ENCODE measurements at regions not wholly inside any gene's neighbourhood (a gene's known extent, or its start where the extent isn't known, plus 50 kb on each side); places are given as distances from the start of the nearest gene placed in this dataset.

DNA sequence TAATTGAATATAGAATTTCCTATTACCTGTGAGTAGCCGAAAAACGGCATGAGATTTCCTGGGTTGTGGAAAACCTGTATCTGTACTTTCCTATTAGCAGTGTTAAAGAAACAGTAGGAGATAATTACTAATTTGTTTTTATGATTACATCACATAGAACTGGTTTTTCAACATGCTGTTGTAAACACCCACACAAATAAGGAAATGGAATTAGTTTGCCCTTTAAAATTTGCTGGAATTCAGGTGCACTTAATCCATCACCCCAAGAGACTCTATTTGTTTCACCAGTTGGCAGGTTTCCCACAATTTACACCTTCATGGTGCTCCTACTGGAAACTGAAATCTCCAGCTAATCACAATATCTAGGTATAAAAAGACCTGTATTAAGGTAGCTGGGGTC, 274.1 kb upstream of the SLC8A1 start:
- TF ChIP-seq CTCF (IDR thresholded peaks at IDR 0.05; ENCODE audit: poor library complexity, severe bottlenecking) = no peak
- DNase-seq (ENCODE audit: low spot score) (no peak), ATAC-seq (ENCODE audit: low read depth) (no peak)
- H3K4me1 ChIP-seq (ENCODE audit: insufficient read depth, poor library complexity, severe bottlenecking) = peaks cover 1% of the 10 kb centered on the region
- no peak overlapping the region for H3K4me3 ChIP-seq (ENCODE audit: severe bottlenecking)
- H3K9me3 ChIP-seq (ENCODE audit: severe bottlenecking) = no peaks in the 10 kb centered on the region
- H3K27ac ChIP-seq (ENCODE audit: poor library complexity, severe bottlenecking) = no peak overlapping the region
- peaks cover 4% of the 10 kb centered on the region for H3K27me3 ChIP-seq (ENCODE audit: insufficient read depth, poor library complexity, severe bottlenecking)
- no peaks in the 10 kb centered on the region for H3K36me3 ChIP-seq (ENCODE audit: low read depth)

DNA sequence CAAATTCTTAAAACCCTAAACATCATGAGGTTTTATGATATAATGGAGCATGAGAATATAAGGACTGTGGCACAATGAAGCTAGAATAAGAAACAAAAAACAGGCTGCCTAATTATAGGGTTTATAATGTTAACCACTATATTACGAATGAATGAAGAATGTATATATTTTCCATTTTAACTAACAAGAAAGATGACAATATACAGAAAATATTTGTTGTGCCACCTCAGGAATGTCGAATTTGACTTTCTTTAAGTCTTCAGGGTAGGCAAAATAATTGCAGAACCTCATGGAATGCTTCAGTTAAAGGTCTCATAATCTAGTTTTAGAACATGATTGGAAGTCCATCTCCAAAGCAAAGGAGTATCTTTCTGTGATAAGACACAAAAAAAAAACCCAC, 282.9 kb upstream of the SLC8A1 start:
- Histone ChIP-seq H3K4me1 (ENCODE audit: insufficient read depth, poor library complexity, severe bottlenecking) (peaks cover 7% of the 10 kb centered on the region), H3K9me3 (ENCODE audit: severe bottlenecking) (no peaks in the 10 kb centered on the region), H3K4me3 (ENCODE audit: severe bottlenecking) (no peak overlapping the region), H3K36me3 (ENCODE audit: low read depth) (no peaks in the 10 kb centered on the region), H3K27me3 (ENCODE audit: insufficient read depth, poor library complexity, severe bottlenecking) (no peaks in the 10 kb centered on the region), H3K27ac (ENCODE audit: poor library complexity, severe bottlenecking) (no peak overlapping the region)
- DNase-seq (ENCODE audit: low spot score) (no peak), ATAC-seq (ENCODE audit: low read depth) (peak; percentile 36; the same call in 2 of the 3 replicates)
- no peak for TF ChIP-seq CTCF (IDR thresholded peaks at IDR 0.05; ENCODE audit: poor library complexity, severe bottlenecking)

DNA sequence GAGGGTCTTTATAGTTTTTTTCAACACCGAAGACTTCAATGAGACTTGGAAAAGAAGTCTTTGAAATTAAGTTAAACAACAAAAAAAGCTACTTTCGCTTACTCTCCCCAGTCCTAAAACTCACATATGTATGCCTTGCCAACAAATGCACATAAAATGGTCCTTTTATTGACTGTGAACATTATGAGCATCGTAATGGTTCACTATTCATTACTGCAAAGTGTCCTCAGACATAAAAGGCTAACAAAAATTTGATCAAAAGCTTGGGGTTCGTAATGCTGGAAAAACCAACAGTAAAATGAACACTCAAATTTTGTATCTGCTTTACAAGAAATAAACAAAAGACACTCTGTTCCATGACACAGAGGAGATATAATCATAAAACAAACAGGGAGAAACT, 285.3 kb upstream of the SLC8A1 start:
- ATAC-seq (ENCODE audit: low read depth) (no peak), DNase-seq (ENCODE audit: low spot score) (no peak)
- no peak overlapping the region for H3K4me3 ChIP-seq (ENCODE audit: severe bottlenecking)
- H3K27ac ChIP-seq (ENCODE audit: poor library complexity, severe bottlenecking) = no peak overlapping the region
- no peaks in the 10 kb centered on the region for H3K27me3 ChIP-seq (ENCODE audit: insufficient read depth, poor library complexity, severe bottlenecking)
- H3K9me3 ChIP-seq (ENCODE audit: severe bottlenecking) = no peaks in the 10 kb centered on the region
- no peak for TF ChIP-seq CTCF (IDR thresholded peaks at IDR 0.05; ENCODE audit: poor library complexity, severe bottlenecking)
- no peaks in the 10 kb centered on the region for H3K36me3 ChIP-seq (ENCODE audit: low read depth)
- H3K4me1 ChIP-seq (ENCODE audit: insufficient read depth, poor library complexity, severe bottlenecking) = peaks cover 9% of the 10 kb centered on the region

- Histone ChIP-seq H3K27ac (ENCODE audit: poor library complexity, severe bottlenecking) (no peak overlapping the region), H3K4me3 (ENCODE audit: severe bottlenecking) (no peak overlapping the region), H3K4me1 (ENCODE audit: insufficient read depth, poor library complexity, severe bottlenecking) (peaks cover 2% of the 10 kb centered on the region), H3K27me3 (ENCODE audit: insufficient read depth, poor library complexity, severe bottlenecking) (no peaks in the 10 kb centered on the region), H3K36me3 (ENCODE audit: low read depth) (no peaks in the 10 kb centered on the region), H3K9me3 (ENCODE audit: severe bottlenecking) (no peaks in the 10 kb centered on the region)
- no peak for ATAC-seq (ENCODE audit: low read depth)
- no peak for TF ChIP-seq CTCF (IDR thresholded peaks at IDR 0.05; ENCODE audit: poor library complexity, severe bottlenecking)
- no peak for DNase-seq (ENCODE audit: low spot score)
Measured at GRCh38 chr2:40740419-40740818, 288.5 kb upstream of the SLC8A1 start.

DNA sequence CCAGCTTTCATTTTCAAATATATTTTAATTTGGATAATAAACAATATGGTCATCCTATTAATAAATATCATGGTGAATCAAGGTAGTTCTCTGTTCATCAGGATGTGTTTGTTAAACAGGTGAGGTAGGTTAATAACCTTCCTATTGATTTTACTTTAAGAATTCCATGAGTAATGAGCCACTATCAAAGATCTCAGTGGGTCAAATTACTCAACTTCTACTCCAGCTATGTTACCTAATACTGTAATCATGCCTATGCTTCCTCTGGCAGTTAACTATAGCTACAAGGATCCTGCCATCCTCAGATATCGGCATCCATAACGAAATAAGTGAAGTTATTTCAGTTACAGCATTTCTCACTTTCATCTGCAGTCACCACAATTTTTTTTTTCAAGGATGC, 289.6 kb upstream of the SLC8A1 start:
- Histone ChIP-seq H3K36me3 (ENCODE audit: low read depth) (no peaks in the 10 kb centered on the region), H3K4me1 (ENCODE audit: insufficient read depth, poor library complexity, severe bottlenecking) (peaks cover 2% of the 10 kb centered on the region), H3K27me3 (ENCODE audit: insufficient read depth, poor library complexity, severe bottlenecking) (no peaks in the 10 kb centered on the region), H3K4me3 (ENCODE audit: severe bottlenecking) (no peak overlapping the region), H3K27ac (ENCODE audit: poor library complexity, severe bottlenecking) (no peak overlapping the region), H3K9me3 (ENCODE audit: severe bottlenecking) (no peaks in the 10 kb centered on the region)
- TF ChIP-seq CTCF (IDR thresholded peaks at IDR 0.05; ENCODE audit: poor library complexity, severe bottlenecking) = no peak
- ATAC-seq (ENCODE audit: low read depth) = no peak
- no peak for DNase-seq (ENCODE audit: low spot score)

Measured in RWPE2 (cell line).